ENCODE measurements at regions not wholly inside any gene's neighbourhood (a gene's known extent, or its start where the extent isn't known, plus 50 kb on each side); places are given as distances from the start of the nearest gene placed in this dataset.
"Not testable (repeated sequence)": the region's sequence is repeated elsewhere in the genome, so short reads cannot be mapped to it uniquely, and the experiment has no call there.

DNA sequence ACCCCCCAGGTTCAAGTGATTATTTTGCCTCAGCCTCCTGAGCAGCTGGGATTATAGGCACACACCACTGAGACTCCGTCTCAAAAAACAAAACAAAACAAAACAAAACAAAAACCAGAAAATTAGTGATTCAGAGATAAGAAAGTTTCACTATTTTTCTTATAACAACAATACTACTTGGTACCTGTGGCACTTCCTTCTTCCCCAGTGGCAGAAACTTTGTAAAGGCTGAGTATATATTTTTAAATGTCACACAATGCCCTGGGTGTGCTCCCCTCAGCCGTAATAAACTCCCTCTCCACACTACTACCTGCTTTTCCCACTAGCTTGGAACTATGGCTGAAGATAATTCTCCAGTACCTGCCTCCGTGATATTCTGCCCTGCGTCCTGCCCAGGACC is 177.7 kb upstream of the TTC14 start:
- not testable (repeated sequence) for DNase-seq

DNA sequence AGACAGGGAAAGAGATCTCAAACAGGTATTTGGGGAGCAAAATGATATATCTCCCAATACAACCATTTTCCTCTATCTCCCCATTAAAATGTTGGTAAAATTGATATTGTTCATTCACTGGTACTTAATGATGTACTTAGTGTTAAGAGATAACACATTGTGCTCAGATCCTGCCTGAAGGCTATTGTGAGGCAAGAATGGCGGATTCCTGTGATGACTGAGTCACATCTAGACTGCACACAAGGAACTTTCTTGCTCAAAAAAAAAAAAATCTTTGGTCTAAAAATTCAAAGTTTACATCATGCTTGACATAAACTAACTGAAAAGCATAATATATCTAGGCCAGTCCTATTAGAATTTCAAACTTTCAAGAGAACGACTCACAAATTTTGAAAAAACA is 171.1 kb upstream of the TTC14 start:
- no peak for DNase-seq

DNA sequence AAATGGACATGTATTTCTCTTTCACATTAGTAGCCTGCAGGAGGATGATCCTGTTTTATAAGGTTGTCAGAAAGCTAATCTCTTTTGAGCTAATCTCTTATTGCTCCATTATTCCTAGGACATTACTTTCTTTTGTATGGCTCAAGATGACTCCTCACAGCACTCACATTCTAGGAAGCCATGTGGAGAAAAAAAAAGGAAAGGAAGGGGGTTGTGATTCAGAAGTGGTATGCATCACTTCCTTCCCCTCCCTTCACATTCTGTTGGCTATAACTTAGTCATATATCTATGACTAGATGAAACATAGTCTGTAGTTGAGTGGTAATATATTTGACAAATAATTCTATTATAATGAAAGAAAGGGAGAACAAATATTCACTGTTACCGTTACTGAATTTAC is 168.8 kb upstream of the TTC14 start:
- no peak for DNase-seq

DNA sequence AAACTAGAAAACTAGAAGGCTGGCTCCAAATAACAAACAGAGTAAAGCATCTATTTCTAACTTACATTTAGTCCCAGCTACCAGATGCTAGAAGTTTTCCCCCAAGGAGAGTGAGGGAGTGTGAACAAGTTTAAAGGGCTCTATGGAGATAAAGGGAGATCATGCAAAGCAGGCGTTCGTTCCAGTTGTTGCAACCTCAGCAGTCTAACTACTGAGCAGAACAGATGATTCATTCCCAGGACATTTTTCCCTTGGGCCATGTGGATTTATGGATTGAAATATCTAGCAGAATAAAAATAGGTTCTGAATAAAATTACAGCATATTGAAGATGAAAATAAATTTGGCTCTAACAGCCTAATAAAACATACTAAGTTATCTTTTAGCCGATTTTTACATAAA is 154.8 kb upstream of the TTC14 start:
- DNase-seq, result no peak

DNA sequence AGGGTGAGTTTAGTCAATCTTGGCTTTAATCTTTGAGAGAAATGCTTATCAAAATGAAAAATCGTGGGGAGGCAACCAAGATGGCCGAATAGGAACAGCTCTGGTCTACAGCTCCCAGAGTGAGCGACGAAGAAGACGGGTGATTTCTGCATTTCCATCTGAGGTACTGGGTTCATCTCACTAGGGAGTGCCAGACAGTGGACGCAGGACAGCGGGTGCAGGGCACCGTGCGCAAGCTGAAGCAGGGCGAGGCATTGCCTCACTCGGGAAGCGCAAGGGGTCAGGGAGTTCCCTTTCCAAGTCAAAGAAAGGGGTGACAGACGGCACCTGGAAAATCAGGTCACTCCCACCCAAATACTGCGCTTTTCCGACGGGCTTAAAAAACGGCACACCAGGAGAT is 153.6 kb upstream of the TTC14 start:
- not testable (repeated sequence) for DNase-seq

DNA sequence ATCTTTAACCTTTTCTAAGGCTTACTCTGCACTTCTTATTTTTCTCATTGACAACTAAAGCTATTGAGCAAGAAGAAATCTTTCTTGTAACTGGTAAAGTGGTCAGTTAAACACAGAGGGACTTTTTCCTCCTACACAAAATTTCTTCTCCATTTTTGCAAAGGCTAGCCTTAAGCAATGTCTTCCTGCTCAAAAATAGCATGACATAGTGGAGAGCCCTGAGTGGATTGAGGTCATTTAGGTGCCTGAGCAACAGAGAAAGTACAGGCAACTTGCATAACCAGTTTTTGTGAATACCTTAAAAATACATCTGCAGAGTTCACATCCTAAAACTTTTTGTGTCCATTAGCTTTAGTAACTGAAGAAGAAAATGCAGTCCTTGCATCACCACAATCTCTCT is 144.7 kb upstream of the TTC14 start:
- DNase-seq, result no peak

DNA sequence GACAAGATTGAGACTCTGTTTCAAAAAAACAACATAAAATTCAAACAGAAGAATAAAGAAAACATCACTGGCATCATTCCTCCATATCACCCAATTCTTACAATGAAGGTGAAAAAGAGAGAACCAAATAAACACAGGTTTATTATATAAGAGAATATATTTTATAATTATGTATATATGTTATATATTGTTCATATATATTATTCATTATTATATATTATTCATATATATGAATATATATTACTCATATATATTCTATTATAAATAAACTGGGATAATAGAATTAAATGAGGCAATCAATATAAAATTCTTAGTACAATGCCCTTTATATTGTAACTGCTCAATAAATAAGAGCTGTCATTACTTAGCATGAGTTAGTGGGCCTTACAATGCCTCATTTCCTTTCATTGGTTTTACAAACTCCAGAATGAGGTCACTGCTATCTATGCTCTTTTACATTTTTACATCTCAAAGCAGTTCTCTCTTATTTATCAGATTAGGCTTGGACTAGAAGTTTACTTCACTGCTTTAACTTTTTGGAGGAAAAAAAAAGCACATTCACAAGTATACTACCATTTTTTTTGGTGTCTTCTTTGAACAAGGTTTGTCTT is 135.5 kb upstream of the TTC14 start:
- no peak for DNase-seq

DNA sequence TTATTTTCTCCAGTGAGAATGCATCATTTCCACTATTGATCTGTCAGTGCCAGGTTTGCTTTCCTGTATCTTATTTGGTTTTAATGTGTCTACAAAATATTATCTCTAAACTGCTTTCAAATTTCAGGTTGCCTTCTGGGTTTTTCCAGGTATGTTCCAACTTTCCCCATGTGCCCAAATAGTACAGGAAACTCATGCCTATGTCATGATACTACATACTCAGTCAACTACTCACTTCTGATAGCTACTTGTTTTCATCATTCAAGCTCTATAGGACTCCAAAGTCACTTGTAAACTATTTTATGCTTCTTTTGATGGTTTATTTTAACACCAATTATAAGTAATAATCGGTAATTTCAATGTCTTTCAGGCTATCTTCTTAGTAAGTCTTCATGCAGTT is 134.8 kb upstream of the TTC14 start:
- DNase-seq, result no peak

DNA sequence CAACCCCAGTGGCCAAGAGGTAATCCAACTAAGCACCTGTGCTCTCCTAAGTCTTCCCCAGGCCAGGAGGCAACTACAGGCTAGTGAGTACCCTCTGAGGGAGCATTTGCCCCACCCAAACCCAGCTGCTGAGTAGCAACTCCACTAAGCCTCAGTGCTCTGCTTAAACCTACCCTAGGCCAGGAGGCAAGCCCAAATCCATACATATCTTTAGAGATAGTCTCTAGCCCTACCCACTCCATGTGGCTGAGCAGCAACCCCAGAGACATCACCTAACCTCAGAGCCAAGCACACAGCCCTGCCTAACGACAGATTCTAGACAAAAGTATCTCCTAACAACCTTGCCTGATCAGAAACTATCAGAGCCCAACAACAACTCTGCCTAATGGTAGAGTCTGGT is 132.8 kb upstream of the TTC14 start:
- no peak for DNase-seq

DNA sequence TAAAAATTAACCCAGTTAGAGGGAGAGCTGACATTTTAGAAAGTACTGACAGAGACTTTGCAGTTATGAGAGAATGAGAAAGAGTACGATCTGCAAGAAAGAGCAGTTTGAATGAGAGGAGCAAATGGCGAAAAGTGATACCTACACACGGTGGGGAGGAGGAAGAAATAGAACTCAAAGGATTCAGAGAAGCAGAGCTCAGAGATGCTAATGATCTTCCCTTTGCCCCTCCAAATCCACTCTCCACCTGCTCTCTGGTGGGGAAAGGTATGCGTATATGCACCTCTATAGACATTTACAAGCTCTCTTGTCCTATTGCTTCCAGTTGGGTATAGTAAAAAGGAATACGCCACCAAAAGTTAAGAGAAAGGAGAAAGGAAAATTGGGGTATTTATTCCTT is 123.3 kb upstream of the TTC14 start:
- no peak for DNase-seq

DNA sequence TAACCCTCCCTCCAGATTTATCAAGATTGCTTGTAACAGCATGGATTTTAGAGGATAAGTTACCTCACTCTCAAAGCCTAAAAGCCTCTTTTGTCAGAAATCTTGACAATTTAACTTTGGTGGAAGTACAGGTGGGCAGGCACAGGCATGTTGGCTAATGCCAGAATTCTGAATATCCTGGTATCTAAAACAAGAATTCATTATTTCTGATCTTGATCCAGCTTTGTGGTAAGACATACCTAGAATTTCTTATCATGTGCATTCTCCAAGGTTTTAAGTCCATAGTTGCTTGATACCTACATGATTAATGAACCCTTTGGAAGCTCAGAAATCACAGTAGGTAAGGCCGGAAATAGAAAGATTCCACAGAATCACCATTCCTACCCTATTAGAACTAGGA is 109.9 kb upstream of the TTC14 start:
- DNase-seq, result no peak

DNA sequence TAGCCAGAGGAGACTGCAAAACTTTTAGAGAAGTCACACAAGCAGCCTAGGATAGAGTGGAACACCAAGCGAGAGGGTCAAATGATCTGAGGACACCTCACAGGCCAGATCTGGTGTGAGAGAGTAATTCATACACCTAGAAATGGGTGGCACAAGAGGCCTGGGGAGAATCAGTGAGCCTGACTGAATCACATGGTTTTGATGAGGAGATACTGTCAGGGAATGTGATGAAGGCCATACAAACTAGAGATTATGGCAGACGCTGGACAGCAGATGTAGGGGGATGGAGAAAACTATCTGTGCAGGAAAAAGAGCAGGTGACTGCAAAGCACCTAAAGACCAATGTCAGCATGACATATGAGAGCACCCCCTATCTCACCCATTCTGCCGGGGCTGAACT is 105.0 kb upstream of the TTC14 start:
- no peak for DNase-seq

DNA sequence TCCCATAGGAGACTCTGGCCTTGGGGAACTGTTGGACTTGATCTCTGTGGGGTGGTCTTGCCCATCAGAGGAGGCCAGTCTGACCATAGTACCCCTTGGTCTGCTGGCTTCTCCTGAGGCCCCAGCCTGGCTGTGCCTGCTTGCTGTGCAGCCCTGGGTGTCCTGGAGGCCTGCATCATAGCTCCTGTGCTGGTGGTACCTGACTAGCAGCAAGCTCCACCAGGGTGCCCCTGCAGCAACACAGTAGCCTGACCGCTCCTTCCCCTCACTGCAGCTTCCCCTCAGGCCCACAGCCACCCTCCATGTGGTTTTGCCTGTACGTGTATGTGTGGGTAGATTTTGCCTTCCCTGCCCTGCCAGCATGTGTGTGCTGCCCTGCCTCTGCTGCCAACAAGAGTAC is 85.6 kb upstream of the TTC14 start:
- DNase-seq, result no peak

DNA sequence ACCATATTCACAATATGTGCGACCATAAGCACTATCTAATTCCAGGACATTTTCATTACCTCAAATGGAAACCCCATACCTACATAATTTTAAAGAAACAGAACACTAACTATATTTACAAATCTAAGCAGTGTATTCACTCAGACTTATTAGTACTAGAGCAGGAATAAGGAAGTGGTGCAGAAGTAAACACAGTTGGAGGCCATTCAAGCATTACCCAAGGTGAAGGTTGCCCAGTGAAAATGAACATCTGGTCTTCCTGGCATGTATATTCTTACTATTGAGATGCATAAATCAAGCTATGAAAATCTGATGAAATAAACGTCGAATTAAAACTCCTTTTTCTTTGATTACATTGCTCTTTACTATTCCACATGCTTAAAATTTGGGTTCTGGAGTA is 78.9 kb upstream of the TTC14 start:
- DNase-seq, result no peak

DNA sequence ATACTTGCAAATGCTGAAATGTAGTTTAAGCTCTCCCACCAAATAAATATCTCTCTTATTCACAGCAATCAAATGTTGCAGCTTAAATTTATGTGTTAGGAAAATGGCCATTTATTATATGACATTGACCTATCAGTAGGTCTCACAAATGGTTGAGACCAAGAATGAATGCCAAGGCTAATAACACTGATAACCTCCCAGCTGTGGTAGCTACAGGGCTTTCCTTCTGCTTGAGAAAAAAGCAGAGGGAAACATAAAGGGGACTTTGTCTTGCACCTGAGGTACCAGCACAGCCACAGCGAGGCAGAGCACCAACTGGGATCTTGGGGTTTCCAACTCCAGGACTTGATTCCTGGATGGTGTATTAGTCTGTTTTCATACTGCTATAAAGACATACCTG is 73.1 kb upstream of the TTC14 start:
- DNase-seq, result no peak

DNA sequence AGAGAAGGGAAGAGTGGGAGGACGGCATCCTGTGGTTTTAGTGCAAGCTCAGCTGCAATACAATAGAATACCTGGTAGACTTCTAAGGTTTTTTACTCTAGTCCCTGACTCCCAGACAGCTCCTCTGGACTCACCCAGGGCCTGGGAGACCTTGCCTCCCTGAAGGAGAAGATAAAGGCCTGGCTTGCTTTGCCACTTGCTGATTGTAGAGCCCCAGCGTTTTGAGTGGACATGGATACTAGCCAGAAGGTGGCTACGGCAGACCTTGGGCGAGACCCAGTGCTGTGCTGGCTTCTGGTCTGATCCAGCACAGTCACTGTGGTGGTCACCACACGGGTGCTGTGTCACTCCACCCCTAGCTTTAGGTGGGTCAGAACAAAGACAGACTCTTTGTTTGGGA is 72.2 kb upstream of the TTC14 start:
- no peak for DNase-seq

DNA sequence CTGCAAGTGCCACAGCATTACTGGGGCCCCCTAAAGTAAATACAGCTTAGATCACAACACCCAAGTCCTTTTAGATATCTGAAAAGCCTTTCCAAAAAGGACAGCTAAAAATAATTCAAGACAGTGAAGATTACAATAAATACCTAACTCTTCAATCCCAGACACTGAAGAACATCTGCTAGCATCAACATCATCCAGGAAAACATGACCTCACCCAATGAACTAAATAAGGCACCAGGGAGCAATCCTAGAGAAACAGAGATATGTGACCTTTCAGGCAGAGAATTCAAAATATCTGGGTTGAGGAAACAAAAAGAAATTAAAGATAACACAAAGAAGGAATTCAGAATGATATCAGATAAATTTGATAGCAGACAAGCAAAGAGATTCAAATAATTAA is 71.7 kb upstream of the TTC14 start:
- DNase-seq, result no peak

DNA sequence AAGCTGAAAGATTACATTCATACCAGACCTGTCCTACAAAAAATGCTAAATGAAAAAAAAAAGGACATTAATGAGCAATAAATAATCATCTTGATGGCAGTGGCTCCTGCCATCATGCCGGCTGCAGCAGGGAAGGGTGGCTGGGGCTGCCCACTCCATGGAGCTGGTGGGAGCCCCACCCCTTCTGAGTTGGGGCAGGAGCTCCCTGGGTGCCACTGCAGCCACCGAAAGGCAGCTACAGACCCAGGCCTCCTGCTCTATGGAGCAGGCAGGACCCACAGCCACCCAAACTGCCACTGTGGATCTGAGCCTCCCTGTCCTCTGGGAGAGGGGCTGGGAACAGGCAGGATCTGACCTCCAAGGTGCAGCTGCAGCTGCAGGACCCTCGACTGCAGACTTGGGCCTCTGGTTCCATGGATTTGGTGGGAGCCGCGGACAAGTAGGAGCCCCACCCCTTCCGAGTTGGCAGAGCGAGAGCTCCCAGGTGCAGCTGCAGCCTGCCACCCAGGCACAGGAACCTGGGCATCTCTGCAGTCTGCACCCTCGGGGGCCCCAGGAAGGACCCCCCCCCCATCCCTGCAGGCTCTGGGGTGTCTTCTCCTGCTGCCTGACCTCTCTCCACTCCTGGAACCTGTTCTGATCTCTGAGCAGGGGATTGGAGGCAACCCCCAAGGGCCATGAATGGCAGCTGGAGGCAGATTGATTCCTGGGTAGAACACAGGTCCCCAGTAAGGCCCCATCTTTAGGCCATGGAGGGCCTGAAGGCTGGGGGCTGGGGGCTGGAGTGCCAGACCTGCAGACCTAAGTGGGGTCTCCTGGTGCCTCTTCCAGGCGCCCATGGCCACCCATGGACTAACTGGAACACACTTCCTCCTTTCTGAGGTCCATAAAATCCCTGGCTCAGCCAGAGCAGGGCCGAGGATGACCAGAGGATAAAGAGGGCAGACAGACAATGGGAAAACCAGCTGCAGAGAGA is 70.4 kb upstream of the TTC14 start:
- no peak for DNase-seq

DNA sequence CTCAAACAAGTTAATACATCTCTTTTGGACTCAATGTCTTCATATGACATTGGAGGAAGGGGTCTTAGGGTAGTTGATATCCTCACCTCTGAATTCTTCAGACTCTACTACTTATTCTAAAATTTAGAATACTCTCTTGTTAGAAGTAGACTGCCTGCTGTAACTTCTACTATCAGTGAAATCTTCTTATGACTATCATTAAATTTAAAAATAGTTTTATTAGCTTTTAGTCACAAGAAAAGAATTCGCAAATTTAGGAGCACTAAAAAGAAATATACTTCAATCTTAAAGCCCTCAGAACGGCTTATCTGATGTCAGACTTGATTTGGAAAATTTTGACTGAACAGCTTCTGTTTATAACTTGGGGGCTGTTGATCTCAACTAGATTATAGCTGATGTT is 67.1 kb upstream of the TTC14 start:
- no peak for DNase-seq

DNA sequence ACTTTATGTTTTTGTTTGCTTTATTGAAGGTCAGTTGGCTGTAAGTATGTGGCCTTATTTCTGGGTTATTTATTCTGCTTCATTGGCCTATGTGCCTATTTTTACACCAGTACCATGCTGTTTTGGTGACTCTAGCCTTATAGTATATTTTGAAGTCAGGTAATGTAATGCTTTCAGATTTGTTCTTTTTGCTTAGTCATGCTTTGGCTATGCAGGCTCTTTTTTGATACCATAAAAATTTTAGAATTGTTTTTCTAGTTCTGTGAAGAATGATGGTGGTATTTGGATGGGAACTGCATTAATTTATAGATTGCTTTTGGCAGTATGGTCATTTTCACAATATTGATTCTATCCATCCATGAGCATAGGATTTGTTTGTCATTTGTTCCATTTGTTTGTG is 63.5 kb upstream of the TTC14 start:
- no peak for DNase-seq

DNA sequence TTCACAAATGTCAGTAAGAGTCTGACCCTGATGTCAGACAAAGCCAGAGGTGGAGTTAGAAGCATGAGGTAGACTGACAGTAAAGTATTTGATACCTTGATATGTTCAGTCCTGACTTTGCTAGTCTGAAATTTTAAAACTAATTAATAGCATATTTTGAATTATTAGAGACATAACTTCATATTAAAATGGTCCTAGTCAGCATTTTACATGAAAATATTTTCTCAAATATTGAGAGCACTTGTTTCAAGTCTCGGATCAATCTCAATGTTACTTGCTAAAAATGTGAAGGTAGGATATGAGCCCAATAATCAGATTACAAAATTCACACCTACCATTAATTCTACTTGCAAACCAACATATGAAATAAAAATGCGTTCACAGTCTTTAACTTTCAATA is 58.1 kb upstream of the TTC14 start:
- no peak for DNase-seq

DNA sequence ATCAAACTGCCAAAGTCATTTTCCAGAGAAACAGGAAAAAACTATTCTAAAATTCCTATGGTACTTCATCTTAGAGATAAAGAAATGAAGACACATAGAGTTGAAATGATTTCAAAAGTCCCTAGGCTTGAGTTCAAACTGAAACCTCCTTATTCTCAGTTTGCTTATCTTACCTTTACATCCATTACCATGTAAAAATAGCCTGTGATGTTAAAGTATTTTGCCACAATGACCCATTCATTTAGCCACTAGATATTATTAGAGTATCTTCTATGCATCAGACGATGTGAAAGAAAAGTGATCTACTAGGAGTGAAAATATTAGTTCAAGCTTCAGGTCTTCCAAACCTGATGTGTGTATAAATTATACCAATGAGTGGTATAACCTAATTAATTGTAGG is 55.1 kb upstream of the TTC14 start:
- no peak for DNase-seq

DNA sequence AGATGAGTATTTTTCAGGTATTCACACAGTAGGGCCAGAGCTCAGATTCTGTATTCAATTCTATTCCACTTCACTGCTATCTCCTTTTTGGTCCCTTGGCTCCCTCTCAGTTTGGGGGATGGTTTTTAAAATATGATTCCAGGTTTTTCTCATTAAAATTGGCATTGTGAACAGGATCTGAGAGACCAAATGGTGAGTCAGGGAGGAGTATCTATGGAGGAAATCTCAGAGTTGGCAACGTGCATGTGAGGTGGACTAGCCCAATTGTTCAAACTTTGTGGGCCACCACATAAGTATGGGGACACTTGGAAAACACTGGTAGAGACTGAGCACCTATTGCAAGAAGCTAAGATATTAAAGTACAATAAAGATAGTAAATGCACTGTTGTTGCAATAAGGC is 53.9 kb upstream of the TTC14 start:
- no peak for DNase-seq
